ENCODE measurements at regions not wholly inside any gene's neighbourhood (a gene's known extent, or its start where the extent isn't known, plus 50 kb on each side); places are given as distances from the start of the nearest gene placed in this dataset.

- no peaks in the 10 kb centered on the region for H3F3A ChIP-seq (ENCODE audit: low read depth)
- H3K9me3 ChIP-seq (ENCODE audit: insufficient read depth, low read depth, low read length) = peaks cover 12% of the 10 kb centered on the region; the same call in 1 of the 2 replicates
- H3K79me2 ChIP-seq (ENCODE audit: insufficient read depth, low read length) = no peaks in the 10 kb centered on the region
- no peaks in the 10 kb centered on the region for H3K27me3 ChIP-seq (ENCODE audit: insufficient read depth, low read length, poor library complexity, severe bottlenecking)
- no peaks in the 10 kb centered on the region for H4K20me1 ChIP-seq (ENCODE audit: insufficient read depth, low read length, poor library complexity, severe bottlenecking)
- no peak overlapping the region for H3K4me2 ChIP-seq (ENCODE audit: low read depth, low read length, poor library complexity, severe bottlenecking)
- no peak overlapping the region for H3K9ac ChIP-seq (ENCODE audit: low read depth, low read length, poor library complexity, severe bottlenecking)
- H3K36me3 ChIP-seq (ENCODE audit: insufficient read depth, low read length) = no peaks in the 10 kb centered on the region
- no peak overlapping the region for H2AFZ ChIP-seq (ENCODE audit: low read length)
- no peaks in the 10 kb centered on the region for H3K4me1 ChIP-seq (ENCODE audit: insufficient read depth, low read length, poor library complexity, severe bottlenecking)
- no peak overlapping the region for H3K4me3 ChIP-seq (ENCODE audit: low read length, poor library complexity, severe bottlenecking)
- no peaks in the 10 kb centered on the region for H3K9me2 ChIP-seq (replicated peaks; ENCODE audit: low read depth, low read length)
- TF ChIP-seq EZH2phosphoT487 (IDR thresholded peaks at IDR 0.05; ENCODE audit: borderline replicate concordance) (no peak), CTCF (conservative IDR thresholded peaks at IDR 0.05; ENCODE audit: low read length) (no peak)
Measured at GRCh38 chr22:48602805-48603518, 1224.7 kb downstream of the BRD1 start.

DNA sequence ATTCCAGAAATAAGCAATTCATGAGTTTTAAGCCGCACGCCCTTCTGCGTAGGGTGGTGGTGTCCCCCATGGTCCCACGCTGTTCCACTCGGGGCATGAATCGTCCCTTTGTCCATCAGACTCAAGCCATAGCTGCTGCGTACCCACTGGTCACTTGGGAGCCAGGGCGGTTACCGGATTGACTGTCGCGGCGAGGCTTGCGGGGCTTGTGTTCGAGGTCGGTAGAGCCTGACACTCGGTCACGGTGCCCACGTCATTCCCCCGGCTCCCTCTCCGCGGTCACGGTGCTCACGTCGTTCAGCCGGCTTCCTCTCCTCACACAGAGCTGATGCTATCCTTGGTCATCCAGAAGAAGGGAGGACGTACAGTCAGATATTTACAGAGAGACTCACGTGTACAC, 1227.0 kb downstream of the BRD1 start:
- no peak for TF ChIP-seq EZH2phosphoT487 (IDR thresholded peaks at IDR 0.05; ENCODE audit: borderline replicate concordance)
- no peaks in the 10 kb centered on the region for H3K27me3 ChIP-seq (ENCODE audit: insufficient read depth, low read length, poor library complexity, severe bottlenecking)
- no peak overlapping the region for H3K4me2 ChIP-seq (ENCODE audit: low read depth, low read length, poor library complexity, severe bottlenecking)
- no peaks in the 10 kb centered on the region for H3K9me2 ChIP-seq (replicated peaks; ENCODE audit: low read depth, low read length)
- no peaks in the 10 kb centered on the region for H3K79me2 ChIP-seq (ENCODE audit: insufficient read depth, low read length)
- H3K9ac ChIP-seq (ENCODE audit: low read depth, low read length, poor library complexity, severe bottlenecking) = no peak overlapping the region
- H2AFZ ChIP-seq (ENCODE audit: low read length) = no peak overlapping the region
- no peaks in the 10 kb centered on the region for H4K20me1 ChIP-seq (ENCODE audit: insufficient read depth, low read length, poor library complexity, severe bottlenecking)
- no peaks in the 10 kb centered on the region for H3F3A ChIP-seq (ENCODE audit: low read depth)
- H3K4me3 ChIP-seq (ENCODE audit: low read length, poor library complexity, severe bottlenecking) = no peak overlapping the region
- no peaks in the 10 kb centered on the region for H3K36me3 ChIP-seq (ENCODE audit: insufficient read depth, low read length)
- H3K9me3 ChIP-seq (ENCODE audit: insufficient read depth, low read depth, low read length) = peaks cover 11% of the 10 kb centered on the region; the same call in 1 of the 2 replicates
- no peaks in the 10 kb centered on the region for H3K4me1 ChIP-seq (ENCODE audit: insufficient read depth, low read length, poor library complexity, severe bottlenecking)

DNA sequence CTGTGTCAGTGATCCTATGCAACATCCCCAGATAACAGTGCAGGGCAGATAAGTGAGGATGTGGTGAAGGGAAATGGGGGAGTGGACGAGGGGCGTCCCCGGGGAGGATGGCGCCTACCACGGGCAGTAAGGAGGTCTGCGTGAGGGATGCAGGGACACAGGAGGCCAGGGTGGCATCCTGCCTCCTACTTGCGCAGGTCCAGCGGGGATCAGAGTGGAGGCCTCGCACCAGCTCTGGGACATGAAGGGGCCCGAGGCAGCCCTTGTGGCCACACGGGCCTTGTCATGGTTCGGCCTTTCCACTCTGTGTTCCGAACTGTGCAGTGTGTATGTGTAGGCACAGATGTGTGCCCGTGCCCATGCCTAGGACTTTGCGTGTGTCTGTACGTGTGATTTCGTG, 1227.5 kb downstream of the BRD1 start:
- Histone ChIP-seq H4K20me1 (ENCODE audit: insufficient read depth, low read length, poor library complexity, severe bottlenecking) (no peaks in the 10 kb centered on the region), H3K9me3 (ENCODE audit: insufficient read depth, low read depth, low read length) (peaks cover 14% of the 10 kb centered on the region; the same call in 1 of the 2 replicates), H3K36me3 (ENCODE audit: insufficient read depth, low read length) (no peaks in the 10 kb centered on the region), H3K4me3 (ENCODE audit: low read length, poor library complexity, severe bottlenecking) (no peak overlapping the region), H3K9ac (ENCODE audit: low read depth, low read length, poor library complexity, severe bottlenecking) (no peak overlapping the region), H3K79me2 (ENCODE audit: insufficient read depth, low read length) (no peaks in the 10 kb centered on the region), H3K4me2 (ENCODE audit: low read depth, low read length, poor library complexity, severe bottlenecking) (no peak overlapping the region), H2AFZ (ENCODE audit: low read length) (no peak overlapping the region), H3F3A (ENCODE audit: low read depth) (no peaks in the 10 kb centered on the region), H3K9me2 (replicated peaks; ENCODE audit: low read depth, low read length) (no peaks in the 10 kb centered on the region), H3K4me1 (ENCODE audit: insufficient read depth, low read length, poor library complexity, severe bottlenecking) (no peaks in the 10 kb centered on the region), H3K27me3 (ENCODE audit: insufficient read depth, low read length, poor library complexity, severe bottlenecking) (no peaks in the 10 kb centered on the region)
- TF ChIP-seq CTCF (conservative IDR thresholded peaks at IDR 0.05; ENCODE audit: low read length) (no peak), EZH2phosphoT487 (IDR thresholded peaks at IDR 0.05; ENCODE audit: borderline replicate concordance) (no peak)

DNA sequence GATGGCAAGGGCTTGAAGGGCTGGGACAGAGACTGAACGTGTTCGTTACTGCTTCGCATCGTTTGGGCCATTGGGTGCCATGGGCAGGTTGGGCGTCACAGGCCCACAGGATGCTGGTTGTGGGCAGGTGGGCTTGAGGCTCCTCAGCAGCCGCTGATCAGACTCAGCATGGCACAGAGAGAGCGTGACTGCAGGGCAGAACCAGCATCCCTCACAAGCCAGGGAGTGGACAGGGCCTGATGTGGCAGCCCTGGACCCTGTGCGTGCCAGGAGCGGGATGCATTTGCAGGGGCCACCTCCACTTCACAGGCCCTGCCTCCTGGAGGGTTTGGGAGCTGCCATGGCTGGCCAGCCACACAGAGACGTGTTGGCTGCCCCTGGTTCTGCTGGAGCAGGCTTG, 1228.3 kb downstream of the BRD1 start:
- H4K20me1 ChIP-seq (ENCODE audit: insufficient read depth, low read length, poor library complexity, severe bottlenecking) = no peaks in the 10 kb centered on the region

More for the DNA sequence above, 1228.3 kb downstream of the BRD1 start:
- no peaks in the 10 kb centered on the region for H3K27me3 ChIP-seq (ENCODE audit: insufficient read depth, low read length, poor library complexity, severe bottlenecking)
- no peak overlapping the region for H2AFZ ChIP-seq (ENCODE audit: low read length)
- no peak overlapping the region for H3K9ac ChIP-seq (ENCODE audit: low read depth, low read length, poor library complexity, severe bottlenecking)
- TF ChIP-seq EZH2phosphoT487 (IDR thresholded peaks at IDR 0.05; ENCODE audit: borderline replicate concordance) (no peak), CTCF (conservative IDR thresholded peaks at IDR 0.05; ENCODE audit: low read length) (no peak)
- H3K79me2 ChIP-seq (ENCODE audit: insufficient read depth, low read length) = no peaks in the 10 kb centered on the region
- H3K9me2 ChIP-seq (replicated peaks; ENCODE audit: low read depth, low read length) = no peaks in the 10 kb centered on the region
- no peak overlapping the region for H3K4me2 ChIP-seq (ENCODE audit: low read depth, low read length, poor library complexity, severe bottlenecking)
- H3K4me3 ChIP-seq (ENCODE audit: low read length, poor library complexity, severe bottlenecking) = no peak overlapping the region
- no peaks in the 10 kb centered on the region for H3K36me3 ChIP-seq (ENCODE audit: insufficient read depth, low read length)
- H3F3A ChIP-seq (ENCODE audit: low read depth) = no peaks in the 10 kb centered on the region
- no peaks in the 10 kb centered on the region for H3K4me1 ChIP-seq (ENCODE audit: insufficient read depth, low read length, poor library complexity, severe bottlenecking)
- H3K9me3 ChIP-seq (ENCODE audit: insufficient read depth, low read depth, low read length) = peaks cover 14% of the 10 kb centered on the region; the same call in 1 of the 2 replicates
